ENCODE measurements at regions not wholly inside any gene's neighbourhood (a gene's known extent, or its start where the extent isn't known, plus 50 kb on each side); places are given as distances from the start of the nearest gene placed in this dataset.

DNA sequence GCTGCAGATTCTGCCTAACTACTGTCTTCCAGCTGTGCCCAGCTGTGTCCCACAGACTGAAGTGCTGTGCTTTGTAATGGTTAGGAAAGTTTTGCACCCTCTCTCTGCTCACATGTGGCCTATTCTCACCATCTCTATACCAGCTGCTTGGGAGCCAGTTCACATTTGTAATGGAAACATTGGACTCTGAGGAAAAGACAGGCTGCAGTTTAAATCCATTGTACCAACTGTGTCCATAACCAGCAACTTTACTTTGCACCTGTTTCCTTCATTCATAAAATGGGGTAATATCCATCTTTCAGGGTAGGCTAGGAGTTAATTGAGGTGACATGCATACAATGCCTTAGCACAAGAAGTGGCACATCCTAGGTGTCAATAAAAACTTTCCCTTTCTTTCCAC, 344.0 kb downstream of the TNS1 start:
- TF ChIP-seq, protein P1, sequence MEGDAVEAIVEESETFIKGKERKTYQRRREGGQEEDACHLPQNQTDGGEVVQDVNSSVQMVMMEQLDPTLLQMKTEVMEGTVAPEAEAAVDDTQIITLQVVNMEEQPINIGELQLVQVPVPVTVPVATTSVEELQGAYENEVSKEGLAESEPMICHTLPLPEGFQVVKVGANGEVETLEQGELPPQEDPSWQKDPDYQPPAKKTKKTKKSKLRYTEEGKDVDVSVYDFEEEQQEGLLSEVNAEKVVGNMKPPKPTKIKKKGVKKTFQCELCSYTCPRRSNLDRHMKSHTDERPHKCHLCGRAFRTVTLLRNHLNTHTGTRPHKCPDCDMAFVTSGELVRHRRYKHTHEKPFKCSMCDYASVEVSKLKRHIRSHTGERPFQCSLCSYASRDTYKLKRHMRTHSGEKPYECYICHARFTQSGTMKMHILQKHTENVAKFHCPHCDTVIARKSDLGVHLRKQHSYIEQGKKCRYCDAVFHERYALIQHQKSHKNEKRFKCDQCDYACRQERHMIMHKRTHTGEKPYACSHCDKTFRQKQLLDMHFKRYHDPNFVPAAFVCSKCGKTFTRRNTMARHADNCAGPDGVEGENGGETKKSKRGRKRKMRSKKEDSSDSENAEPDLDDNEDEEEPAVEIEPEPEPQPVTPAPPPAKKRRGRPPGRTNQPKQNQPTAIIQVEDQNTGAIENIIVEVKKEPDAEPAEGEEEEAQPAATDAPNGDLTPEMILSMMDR (IDR thresholded peaks at IDR 0.05; ENCODE audit: borderline replicate concordance, extremely low read depth, low read length, poor library complexity, severe bottlenecking), result no peak
- TF ChIP-seq EZH2 (IDR thresholded peaks at IDR 0.05; ENCODE audit: borderline replicate concordance, low read depth, low read length, severe bottlenecking), result no peak
